22Rv1 (cell line): ENCODE measurements at regions not wholly inside any gene's neighbourhood (a gene's known extent, or its start where the extent isn't known, plus 50 kb on each side); places are given as distances from the start of the nearest gene placed in this dataset.

Experiments
- CTCF ChIP-seq: fragments of 450-650 bp; IDR thresholded peaks from 2 replicates; pipeline ENCODE4 v1.5.1; 2017; ENCODE audit warnings: mild to moderate bottlenecking
- ZFX ChIP-seq: fragments of 450-650 bp; IDR thresholded peaks from 2 replicates; pipeline ENCODE4 v1.6.1; 2017; ENCODE audit warnings: antibody characterized with exemption, borderline replicate concordance

- no peak for TF ChIP-seq CTCF
- no peak for TF ChIP-seq ZFX
These were observed 189.4 kb downstream of the CD109 start for GRCh38 chr6:73885393-73885792.
